ENCODE measurements at regions not wholly inside any gene's neighbourhood (a gene's known extent, or its start where the extent isn't known, plus 50 kb on each side); places are given as distances from the start of the nearest gene placed in this dataset.

DNA sequence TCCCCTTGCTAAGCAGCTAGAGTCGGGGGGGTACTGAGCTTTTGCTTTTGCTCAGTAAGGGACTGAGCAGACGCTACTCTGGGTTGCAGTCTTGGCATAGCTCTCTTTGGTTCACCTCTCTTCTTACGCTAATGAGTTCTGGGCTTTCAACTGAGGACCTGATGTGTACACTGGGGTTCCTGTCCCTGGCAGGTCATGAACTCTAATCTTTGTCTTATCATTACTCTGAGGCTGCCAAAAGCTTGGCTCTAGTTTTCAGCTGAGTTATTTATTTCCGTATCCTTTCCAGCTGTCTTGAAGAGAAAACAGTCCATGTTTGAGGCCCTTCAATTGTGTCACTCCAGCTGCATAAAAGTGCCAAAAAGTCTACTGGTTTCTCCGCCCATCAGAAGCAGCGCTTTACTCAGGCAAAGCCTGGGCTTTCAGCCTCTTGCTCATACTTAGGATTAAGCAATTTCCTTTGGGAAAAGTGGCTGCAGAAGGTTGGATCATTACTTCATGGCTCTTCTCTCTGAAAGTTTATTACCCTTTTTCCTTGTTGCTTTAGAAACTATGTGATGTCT, 121.0 kb upstream of the STOX2 start:
- TF ChIP-seq, protein P1, sequence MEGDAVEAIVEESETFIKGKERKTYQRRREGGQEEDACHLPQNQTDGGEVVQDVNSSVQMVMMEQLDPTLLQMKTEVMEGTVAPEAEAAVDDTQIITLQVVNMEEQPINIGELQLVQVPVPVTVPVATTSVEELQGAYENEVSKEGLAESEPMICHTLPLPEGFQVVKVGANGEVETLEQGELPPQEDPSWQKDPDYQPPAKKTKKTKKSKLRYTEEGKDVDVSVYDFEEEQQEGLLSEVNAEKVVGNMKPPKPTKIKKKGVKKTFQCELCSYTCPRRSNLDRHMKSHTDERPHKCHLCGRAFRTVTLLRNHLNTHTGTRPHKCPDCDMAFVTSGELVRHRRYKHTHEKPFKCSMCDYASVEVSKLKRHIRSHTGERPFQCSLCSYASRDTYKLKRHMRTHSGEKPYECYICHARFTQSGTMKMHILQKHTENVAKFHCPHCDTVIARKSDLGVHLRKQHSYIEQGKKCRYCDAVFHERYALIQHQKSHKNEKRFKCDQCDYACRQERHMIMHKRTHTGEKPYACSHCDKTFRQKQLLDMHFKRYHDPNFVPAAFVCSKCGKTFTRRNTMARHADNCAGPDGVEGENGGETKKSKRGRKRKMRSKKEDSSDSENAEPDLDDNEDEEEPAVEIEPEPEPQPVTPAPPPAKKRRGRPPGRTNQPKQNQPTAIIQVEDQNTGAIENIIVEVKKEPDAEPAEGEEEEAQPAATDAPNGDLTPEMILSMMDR (IDR thresholded peaks at IDR 0.05; ENCODE audit: low read depth, low read length, poor library complexity, severe bottlenecking) = no peak
- TF ChIP-seq EZH2phosphoT487 (IDR thresholded peaks at IDR 0.05; ENCODE audit: borderline replicate concordance, low read length) = no peak

Measured in DOHH2 (cell line).